KMS-11 (cell line): ENCODE measurements at regions not wholly inside any gene's neighbourhood (a gene's known extent, or its start where the extent isn't known, plus 50 kb on each side); places are given as distances from the start of the nearest gene placed in this dataset.

ENCODE experiments used
- H2AFZ ChIP-seq: fragments of 200-600 bp; sonication (generic); 2 replicates; pipeline ENCODE4 v1.6.1; 2016; ENCODE audit warnings: antibody characterized with exemption, mixed run types, low read depth
- H3K27ac ChIP-seq: fragments of 200-600 bp; sonication (generic); 2 replicates; pipeline ENCODE4 v1.6.1; 2016; ENCODE audit warnings: mild to moderate bottlenecking, mixed run types
- H3K27me3 ChIP-seq: fragments of 200-600 bp; sonication (generic); 2 replicates; pipeline ENCODE4 v1.6.1; 2017; ENCODE audit warnings: mild to moderate bottlenecking, low read depth, mixed run types, moderate library complexity; ENCODE audit not compliant: insufficient read depth
- H3K36me3 ChIP-seq: fragments of 200-600 bp; sonication (generic); 2 replicates; pipeline ENCODE4 v1.6.1; 2017; ENCODE audit warnings: mild to moderate bottlenecking, mixed run types; ENCODE audit not compliant: insufficient read depth
- H3K4me1 ChIP-seq: fragments of 200-600 bp; sonication (generic); 2 replicates; pipeline ENCODE4 v1.6.1; 2016; ENCODE audit warnings: mild to moderate bottlenecking, low read depth, mixed run types; ENCODE audit not compliant: poor library complexity, severe bottlenecking
- H3K4me2 ChIP-seq: fragments of 200-600 bp; sonication (generic); 2 replicates; pipeline ENCODE4 v1.7.0; 2016; ENCODE audit warnings: mild to moderate bottlenecking, mixed run types
- H3K4me3 ChIP-seq: fragments of 200-600 bp; sonication (generic); IDR thresholded peaks from 2 replicates; pipeline ENCODE4 v1.6.1; 2017; ENCODE audit warnings: low read depth, low read length, mixed read lengths; ENCODE audit not compliant: insufficient read depth
- H3K79me2 ChIP-seq: fragments of 200-600 bp; sonication (generic); 2 replicates; pipeline ENCODE4 v1.6.1; 2016; ENCODE audit warnings: low read depth, mixed run types; ENCODE audit not compliant: insufficient read depth
- H3K9ac ChIP-seq: fragments of 200-600 bp; sonication (generic); 2 replicates; pipeline ENCODE4 v1.6.1; 2016; ENCODE audit warnings: mild to moderate bottlenecking, mixed run types
- H4K20me1 ChIP-seq: fragments of 200-600 bp; sonication (generic); 2 replicates; pipeline ENCODE4 v1.6.1; 2016; ENCODE audit warnings: mild to moderate bottlenecking, mixed run types; ENCODE audit not compliant: insufficient read depth
- TF ChIP-seq, protein P1 (sequence below): fragments of 200-600 bp; sonication (generic); conservative IDR thresholded peaks from 2 replicates; pipeline ENCODE4 v1.6.1; 2017; ENCODE audit warnings: low read depth, mild to moderate bottlenecking, antibody characterized with exemption, low read length, moderate library complexity, mixed read lengths

DNA sequence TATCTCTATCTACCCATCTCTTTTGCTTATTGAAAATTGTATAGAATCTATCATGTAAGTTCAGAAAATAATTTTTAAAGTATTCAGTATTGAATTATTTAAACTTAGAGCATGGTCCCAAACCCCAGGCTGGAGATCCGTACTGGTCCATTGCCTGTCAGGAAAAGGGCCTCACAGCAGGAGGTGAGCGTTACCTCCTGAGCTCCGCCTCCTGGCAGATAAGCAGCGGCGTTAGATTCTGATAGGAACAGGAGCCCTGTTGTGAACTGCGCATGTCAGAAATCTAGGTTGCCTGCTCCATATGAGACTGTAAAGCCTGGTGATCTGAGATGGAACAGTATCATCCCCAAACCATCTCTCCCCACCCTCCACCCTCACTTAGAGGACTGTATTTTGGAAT, 266.0 kb upstream of the CNTNAP2 start:
- Histone ChIP-seq H3K4me2 (no peak overlapping the region), H3K27ac (no peak overlapping the region), H3K4me3 (no peak overlapping the region), H2AFZ (no peak overlapping the region), H4K20me1 (no peaks in the 10 kb centered on the region), H3K9ac (no peak overlapping the region), H3K79me2 (no peaks in the 10 kb centered on the region), H3K27me3 (no peaks in the 10 kb centered on the region), H3K36me3 (no peaks in the 10 kb centered on the region), H3K4me1 (no peaks in the 10 kb centered on the region)
- TF ChIP-seq, protein P1, sequence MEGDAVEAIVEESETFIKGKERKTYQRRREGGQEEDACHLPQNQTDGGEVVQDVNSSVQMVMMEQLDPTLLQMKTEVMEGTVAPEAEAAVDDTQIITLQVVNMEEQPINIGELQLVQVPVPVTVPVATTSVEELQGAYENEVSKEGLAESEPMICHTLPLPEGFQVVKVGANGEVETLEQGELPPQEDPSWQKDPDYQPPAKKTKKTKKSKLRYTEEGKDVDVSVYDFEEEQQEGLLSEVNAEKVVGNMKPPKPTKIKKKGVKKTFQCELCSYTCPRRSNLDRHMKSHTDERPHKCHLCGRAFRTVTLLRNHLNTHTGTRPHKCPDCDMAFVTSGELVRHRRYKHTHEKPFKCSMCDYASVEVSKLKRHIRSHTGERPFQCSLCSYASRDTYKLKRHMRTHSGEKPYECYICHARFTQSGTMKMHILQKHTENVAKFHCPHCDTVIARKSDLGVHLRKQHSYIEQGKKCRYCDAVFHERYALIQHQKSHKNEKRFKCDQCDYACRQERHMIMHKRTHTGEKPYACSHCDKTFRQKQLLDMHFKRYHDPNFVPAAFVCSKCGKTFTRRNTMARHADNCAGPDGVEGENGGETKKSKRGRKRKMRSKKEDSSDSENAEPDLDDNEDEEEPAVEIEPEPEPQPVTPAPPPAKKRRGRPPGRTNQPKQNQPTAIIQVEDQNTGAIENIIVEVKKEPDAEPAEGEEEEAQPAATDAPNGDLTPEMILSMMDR, result no peak

- no peak overlapping the region for H3K4me3 ChIP-seq
- H3K27ac ChIP-seq, result no peak overlapping the region
- no peak overlapping the region for H2AFZ ChIP-seq
- no peaks in the 10 kb centered on the region for H3K79me2 ChIP-seq
- H3K27me3 ChIP-seq, result no peaks in the 10 kb centered on the region
- TF ChIP-seq, protein P1, result peak; percentile 40
- H3K4me1 ChIP-seq, result no peaks in the 10 kb centered on the region
- H4K20me1 ChIP-seq, result no peaks in the 10 kb centered on the region
- H3K9ac ChIP-seq, result no peak overlapping the region
- H3K4me2 ChIP-seq, result no peak overlapping the region
- H3K36me3 ChIP-seq, result no peaks in the 10 kb centered on the region
These were observed 267.9 kb upstream of the CNTNAP2 start for GRCh38 chr7:145848691-145849090.

DNA sequence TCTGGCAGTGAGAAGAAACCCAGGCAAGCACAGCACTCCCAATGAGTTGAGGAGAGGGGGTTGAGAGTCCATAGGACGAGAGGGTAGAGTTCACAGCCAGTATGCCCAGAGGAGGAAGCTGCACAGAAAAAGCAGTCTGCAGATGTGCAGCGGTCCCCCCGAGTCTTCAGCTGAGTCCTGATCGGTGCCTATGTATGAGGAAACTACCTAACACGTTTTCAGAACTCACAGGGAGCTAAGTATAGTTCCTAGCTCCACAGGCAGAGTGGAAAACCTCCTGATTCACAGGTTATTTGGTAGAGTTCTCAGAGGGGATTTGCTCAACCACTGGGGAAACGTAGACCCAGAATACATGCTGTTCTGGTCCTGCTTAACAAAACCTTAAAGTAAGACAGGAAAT, 271.3 kb upstream of the CNTNAP2 start:
- no peak overlapping the region for H3K27ac ChIP-seq

DNA sequence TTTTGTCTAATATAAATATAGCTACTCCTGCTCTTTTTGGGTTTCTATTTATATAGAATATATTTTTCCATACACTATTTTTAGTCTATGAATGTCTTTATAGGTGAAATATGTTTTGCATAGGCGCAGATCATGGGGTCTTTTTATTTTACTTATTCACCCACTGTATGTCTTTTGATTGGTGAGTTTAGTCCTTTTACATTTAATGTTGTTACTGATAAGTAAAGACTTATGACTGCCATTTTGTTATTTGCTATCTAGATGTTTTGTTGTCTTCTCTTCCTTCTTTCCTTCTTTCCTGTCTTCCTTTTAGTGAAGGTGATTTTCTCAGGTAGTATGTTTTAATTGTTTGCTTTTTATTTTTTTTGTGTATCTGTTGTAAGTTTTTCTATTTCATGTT, 276.8 kb upstream of the CNTNAP2 start:
- no peaks in the 10 kb centered on the region for H3K4me1 ChIP-seq
- no peak overlapping the region for H3K4me2 ChIP-seq
- no peaks in the 10 kb centered on the region for H3K79me2 ChIP-seq
- H3K36me3 ChIP-seq, result no peaks in the 10 kb centered on the region
- H3K4me3 ChIP-seq, result no peak overlapping the region
- no peak overlapping the region for H2AFZ ChIP-seq
- H3K27ac ChIP-seq, result no peak overlapping the region
- H3K9ac ChIP-seq, result no peak overlapping the region
- H3K27me3 ChIP-seq, result no peaks in the 10 kb centered on the region
- TF ChIP-seq, protein P1, result no peak
- no peaks in the 10 kb centered on the region for H4K20me1 ChIP-seq

More for the DNA sequence above, 271.3 kb upstream of the CNTNAP2 start:
- Histone ChIP-seq H4K20me1 (no peaks in the 10 kb centered on the region), H3K4me2 (no peak overlapping the region), H3K4me3 (no peak overlapping the region), H3K36me3 (no peaks in the 10 kb centered on the region), H3K9ac (no peak overlapping the region), H3K79me2 (no peaks in the 10 kb centered on the region), H3K27me3 (no peaks in the 10 kb centered on the region), H2AFZ (no peak overlapping the region; the same call in 1 of the 2 replicates), H3K4me1 (no peaks in the 10 kb centered on the region)
- TF ChIP-seq, protein P1, result no peak
